ENCODE measurements at regions not wholly inside any gene's neighbourhood (a gene's known extent, or its start where the extent isn't known, plus 50 kb on each side); places are given as distances from the start of the nearest gene placed in this dataset.

- H3K4me3 ChIP-seq (ENCODE audit: low read depth, low read length) = no peak overlapping the region
- no peak for TF ChIP-seq CTCF (IDR thresholded peaks at IDR 0.05; ENCODE audit: low read depth, low read length)
These were observed 118.0 kb upstream of the RHOBTB1 start for GRCh38 chr10:61061923-61062504.

- no peak overlapping the region for H3K4me3 ChIP-seq (ENCODE audit: low read depth, low read length)
- TF ChIP-seq CTCF (IDR thresholded peaks at IDR 0.05; ENCODE audit: low read depth, low read length) = no peak
These were observed 115.7 kb upstream of the RHOBTB1 start for GRCh38 chr10:61059636-61060035.

- H3K4me3 ChIP-seq (ENCODE audit: low read depth, low read length) = no peak overlapping the region
- no peak for TF ChIP-seq CTCF (IDR thresholded peaks at IDR 0.05; ENCODE audit: low read depth, low read length)
These were observed 108.7 kb upstream of the RHOBTB1 start for GRCh38 chr10:61052469-61053205.

GRCh38 chr10:61051344-61051743, 107.4 kb upstream of the RHOBTB1 start:
- H3K4me3 ChIP-seq (ENCODE audit: low read depth, low read length) = no peak overlapping the region
- no peak for TF ChIP-seq CTCF (IDR thresholded peaks at IDR 0.05; ENCODE audit: low read depth, low read length)

GRCh38 chr10:61050120-61050745, 106.2 kb upstream of the RHOBTB1 start:
- no peak for TF ChIP-seq CTCF (IDR thresholded peaks at IDR 0.05; ENCODE audit: low read depth, low read length)

GRCh38 chr10:61049386-61049785, 105.4 kb upstream of the RHOBTB1 start:
- no peak for TF ChIP-seq CTCF (IDR thresholded peaks at IDR 0.05; ENCODE audit: low read depth, low read length)
- H3K4me3 ChIP-seq (ENCODE audit: low read depth, low read length) = no peak overlapping the region

More at GRCh38 chr10:61050120-61050745, 106.2 kb upstream of the RHOBTB1 start:
- H3K4me3 ChIP-seq (ENCODE audit: low read depth, low read length) = no peak overlapping the region

Data from WI38 (cell line).